ENCODE measurements at regions not wholly inside any gene's neighbourhood (a gene's known extent, or its start where the extent isn't known, plus 50 kb on each side); places are given as distances from the start of the nearest gene placed in this dataset.

DNA sequence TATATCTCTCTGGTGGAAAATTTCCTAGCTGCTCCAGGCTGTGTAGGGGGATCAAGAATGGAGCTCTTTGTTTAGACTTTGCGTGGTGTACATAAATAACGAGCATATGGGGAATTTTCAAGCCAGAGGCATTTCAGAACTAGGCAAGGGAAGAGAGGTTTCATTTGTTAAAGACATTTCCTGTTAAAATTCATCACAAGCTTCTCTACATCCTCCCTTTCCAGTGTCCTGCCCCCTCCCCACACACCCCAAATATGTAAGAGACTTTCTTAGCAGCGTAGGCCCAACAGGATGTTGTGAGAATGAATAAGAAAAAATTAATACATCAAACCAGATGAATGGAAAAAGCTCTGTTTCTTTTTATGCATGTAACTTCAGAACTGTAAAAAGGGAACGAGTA is 150.3 kb downstream of the GPBP1 start:
- no peak overlapping the region for H3K27ac ChIP-seq (replicated peaks)
- DNase-seq (ENCODE audit: low read depth in 1 of 2, low spot score in 1 of 2), result no peak
- H3K4me3 ChIP-seq (replicated peaks; ENCODE audit: insufficient read depth, low read length), result no peak overlapping the region
- TF ChIP-seq GABPA (IDR thresholded peaks at IDR 0.05; ENCODE audit: low read depth) (no peak), SPI1 (IDR thresholded peaks at IDR 0.05; ENCODE audit: borderline replicate concordance, low read depth) (no peak), POLR2AphosphoS5 (IDR thresholded peaks at IDR 0.05; ENCODE audit: low read depth) (no peak)
- no peaks in the 10 kb centered on the region for H3K27me3 ChIP-seq (ENCODE audit: insufficient read depth, poor library complexity, severe bottlenecking)

DNA sequence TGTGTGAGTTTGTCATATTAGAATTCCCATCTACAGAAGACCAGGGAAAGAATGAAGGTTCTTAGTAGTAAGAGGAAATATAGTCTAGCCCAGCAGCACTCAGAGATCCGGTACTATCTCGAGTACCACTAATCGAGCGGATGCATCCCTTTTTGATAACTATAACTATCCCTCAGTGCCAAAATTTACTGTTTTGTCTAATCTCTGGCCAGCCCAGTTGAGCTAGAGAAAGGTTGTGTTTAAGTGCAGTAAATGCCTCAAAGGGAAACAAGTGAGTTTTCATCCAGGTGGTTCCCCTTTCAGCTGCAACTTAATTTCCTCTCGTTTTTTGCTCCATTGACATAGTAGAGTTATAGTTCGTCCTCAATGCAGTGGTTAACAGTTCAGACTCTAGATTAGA is 146.7 kb downstream of the GPBP1 start:
- H3K4me3 ChIP-seq (replicated peaks; ENCODE audit: insufficient read depth, low read length), result no peak overlapping the region
- no peak for DNase-seq (ENCODE audit: low read depth in 1 of 2, low spot score in 1 of 2)
- H3K27me3 ChIP-seq (ENCODE audit: insufficient read depth, poor library complexity, severe bottlenecking), result no peaks in the 10 kb centered on the region
- H3K27ac ChIP-seq (replicated peaks), result no peak overlapping the region
- TF ChIP-seq SPI1 (IDR thresholded peaks at IDR 0.05; ENCODE audit: borderline replicate concordance, low read depth) (no peak), POLR2AphosphoS5 (IDR thresholded peaks at IDR 0.05; ENCODE audit: low read depth) (no peak), GABPA (IDR thresholded peaks at IDR 0.05; ENCODE audit: low read depth) (no peak)
- TF ChIP-seq, protein P1, sequence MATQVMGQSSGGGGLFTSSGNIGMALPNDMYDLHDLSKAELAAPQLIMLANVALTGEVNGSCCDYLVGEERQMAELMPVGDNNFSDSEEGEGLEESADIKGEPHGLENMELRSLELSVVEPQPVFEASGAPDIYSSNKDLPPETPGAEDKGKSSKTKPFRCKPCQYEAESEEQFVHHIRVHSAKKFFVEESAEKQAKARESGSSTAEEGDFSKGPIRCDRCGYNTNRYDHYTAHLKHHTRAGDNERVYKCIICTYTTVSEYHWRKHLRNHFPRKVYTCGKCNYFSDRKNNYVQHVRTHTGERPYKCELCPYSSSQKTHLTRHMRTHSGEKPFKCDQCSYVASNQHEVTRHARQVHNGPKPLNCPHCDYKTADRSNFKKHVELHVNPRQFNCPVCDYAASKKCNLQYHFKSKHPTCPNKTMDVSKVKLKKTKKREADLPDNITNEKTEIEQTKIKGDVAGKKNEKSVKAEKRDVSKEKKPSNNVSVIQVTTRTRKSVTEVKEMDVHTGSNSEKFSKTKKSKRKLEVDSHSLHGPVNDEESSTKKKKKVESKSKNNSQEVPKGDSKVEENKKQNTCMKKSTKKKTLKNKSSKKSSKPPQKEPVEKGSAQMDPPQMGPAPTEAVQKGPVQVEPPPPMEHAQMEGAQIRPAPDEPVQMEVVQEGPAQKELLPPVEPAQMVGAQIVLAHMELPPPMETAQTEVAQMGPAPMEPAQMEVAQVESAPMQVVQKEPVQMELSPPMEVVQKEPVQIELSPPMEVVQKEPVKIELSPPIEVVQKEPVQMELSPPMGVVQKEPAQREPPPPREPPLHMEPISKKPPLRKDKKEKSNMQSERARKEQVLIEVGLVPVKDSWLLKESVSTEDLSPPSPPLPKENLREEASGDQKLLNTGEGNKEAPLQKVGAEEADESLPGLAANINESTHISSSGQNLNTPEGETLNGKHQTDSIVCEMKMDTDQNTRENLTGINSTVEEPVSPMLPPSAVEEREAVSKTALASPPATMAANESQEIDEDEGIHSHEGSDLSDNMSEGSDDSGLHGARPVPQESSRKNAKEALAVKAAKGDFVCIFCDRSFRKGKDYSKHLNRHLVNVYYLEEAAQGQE (IDR thresholded peaks at IDR 0.05; ENCODE audit: insufficient replicate concordance, low read depth), result no peak
- TF ChIP-seq, protein P2, sequence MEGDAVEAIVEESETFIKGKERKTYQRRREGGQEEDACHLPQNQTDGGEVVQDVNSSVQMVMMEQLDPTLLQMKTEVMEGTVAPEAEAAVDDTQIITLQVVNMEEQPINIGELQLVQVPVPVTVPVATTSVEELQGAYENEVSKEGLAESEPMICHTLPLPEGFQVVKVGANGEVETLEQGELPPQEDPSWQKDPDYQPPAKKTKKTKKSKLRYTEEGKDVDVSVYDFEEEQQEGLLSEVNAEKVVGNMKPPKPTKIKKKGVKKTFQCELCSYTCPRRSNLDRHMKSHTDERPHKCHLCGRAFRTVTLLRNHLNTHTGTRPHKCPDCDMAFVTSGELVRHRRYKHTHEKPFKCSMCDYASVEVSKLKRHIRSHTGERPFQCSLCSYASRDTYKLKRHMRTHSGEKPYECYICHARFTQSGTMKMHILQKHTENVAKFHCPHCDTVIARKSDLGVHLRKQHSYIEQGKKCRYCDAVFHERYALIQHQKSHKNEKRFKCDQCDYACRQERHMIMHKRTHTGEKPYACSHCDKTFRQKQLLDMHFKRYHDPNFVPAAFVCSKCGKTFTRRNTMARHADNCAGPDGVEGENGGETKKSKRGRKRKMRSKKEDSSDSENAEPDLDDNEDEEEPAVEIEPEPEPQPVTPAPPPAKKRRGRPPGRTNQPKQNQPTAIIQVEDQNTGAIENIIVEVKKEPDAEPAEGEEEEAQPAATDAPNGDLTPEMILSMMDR (IDR thresholded peaks at IDR 0.05; ENCODE audit: insufficient read depth, low read length), result no peak

DNA sequence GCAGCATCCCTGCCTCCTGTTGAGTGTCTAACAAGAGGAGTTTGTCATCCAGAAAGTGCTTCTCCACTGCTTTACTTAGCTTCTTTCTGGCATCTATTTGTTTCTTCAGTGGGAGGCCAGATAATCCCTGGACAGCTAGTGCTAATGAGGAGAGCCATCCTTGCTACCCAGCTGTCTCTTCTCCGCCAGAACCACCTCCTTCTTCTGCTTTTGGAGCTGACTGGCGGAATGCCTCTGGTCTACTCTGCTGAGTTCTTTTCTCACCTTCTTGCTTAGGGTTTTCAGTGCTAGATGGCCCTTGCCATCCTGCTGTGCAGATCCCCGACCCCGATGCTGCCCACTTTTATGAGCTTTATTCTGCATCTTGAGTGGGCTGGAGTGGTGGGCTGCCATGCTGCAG is 145.8 kb downstream of the GPBP1 start:
- TF ChIP-seq, protein P1 (IDR thresholded peaks at IDR 0.05; ENCODE audit: insufficient replicate concordance, low read depth), result no peak
- TF ChIP-seq SPI1 (IDR thresholded peaks at IDR 0.05; ENCODE audit: borderline replicate concordance, low read depth) (no peak), POLR2AphosphoS5 (IDR thresholded peaks at IDR 0.05; ENCODE audit: low read depth) (no peak), GABPA (IDR thresholded peaks at IDR 0.05; ENCODE audit: low read depth) (no peak)
- TF ChIP-seq, protein P2 (IDR thresholded peaks at IDR 0.05; ENCODE audit: insufficient read depth, low read length), result no peak
- H3K27ac ChIP-seq (replicated peaks), result no peak overlapping the region
- no peak for DNase-seq (ENCODE audit: low read depth in 1 of 2, low spot score in 1 of 2)
- no peaks in the 10 kb centered on the region for H3K27me3 ChIP-seq (ENCODE audit: insufficient read depth, poor library complexity, severe bottlenecking)
- no peak overlapping the region for H3K4me3 ChIP-seq (replicated peaks; ENCODE audit: insufficient read depth, low read length)

DNA sequence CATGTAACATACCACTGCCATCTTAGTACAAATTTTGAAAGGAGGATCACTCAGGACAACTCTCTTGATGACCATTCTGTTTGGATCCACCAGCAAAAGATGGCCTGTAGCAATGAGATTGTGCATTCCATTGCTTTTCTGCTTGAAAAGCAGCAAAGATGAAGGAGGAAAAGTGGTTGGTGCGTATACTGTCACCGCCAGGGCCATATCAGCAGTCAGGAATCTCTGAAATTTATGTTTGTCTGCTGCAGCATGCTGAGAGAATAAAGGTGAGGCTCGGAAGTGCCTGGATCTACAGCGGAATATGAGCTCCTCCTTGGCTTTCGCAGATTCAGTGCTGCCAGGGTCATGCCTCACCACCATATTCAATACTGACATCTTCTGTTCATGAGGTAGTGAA is 144.4 kb downstream of the GPBP1 start:
- Histone ChIP-seq H3K27ac (replicated peaks) (no peak overlapping the region), H3K4me3 (replicated peaks; ENCODE audit: insufficient read depth, low read length) (no peak overlapping the region), H3K27me3 (ENCODE audit: insufficient read depth, poor library complexity, severe bottlenecking) (no peaks in the 10 kb centered on the region)
- no peak for DNase-seq (ENCODE audit: low read depth in 1 of 2, low spot score in 1 of 2)
- TF ChIP-seq SPI1 (IDR thresholded peaks at IDR 0.05; ENCODE audit: borderline replicate concordance, low read depth) (no peak), GABPA (IDR thresholded peaks at IDR 0.05; ENCODE audit: low read depth) (no peak)

DNA sequence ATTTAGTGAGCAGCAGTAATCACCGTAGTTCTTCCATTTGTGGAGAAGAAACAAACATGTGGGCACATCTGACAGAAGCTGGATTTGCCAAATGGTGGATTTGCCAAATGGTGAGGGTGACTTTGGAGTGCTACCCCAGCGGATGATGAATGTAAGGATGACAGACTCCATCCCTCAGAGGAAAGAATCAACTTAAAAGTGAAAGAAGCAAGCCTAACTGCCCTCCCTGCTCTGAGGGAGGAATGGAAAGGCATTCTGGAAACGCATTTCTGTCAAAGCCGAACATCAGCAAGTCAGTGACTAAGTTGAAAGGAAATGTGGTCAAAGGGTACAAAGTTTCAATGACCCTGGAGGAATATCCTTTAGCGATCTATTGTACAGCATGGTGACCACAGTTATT is 143.5 kb downstream of the GPBP1 start:
- Histone ChIP-seq H3K4me3 (replicated peaks; ENCODE audit: insufficient read depth, low read length) (no peak overlapping the region), H3K27ac (replicated peaks) (no peak overlapping the region), H3K27me3 (ENCODE audit: insufficient read depth, poor library complexity, severe bottlenecking) (no peaks in the 10 kb centered on the region)
- TF ChIP-seq, protein P2 (IDR thresholded peaks at IDR 0.05; ENCODE audit: insufficient read depth, low read length), result no peak
- no peak for TF ChIP-seq SPI1 (IDR thresholded peaks at IDR 0.05; ENCODE audit: borderline replicate concordance, low read depth)
- no peak for TF ChIP-seq GABPA (IDR thresholded peaks at IDR 0.05; ENCODE audit: low read depth)
- TF ChIP-seq, protein P1 (IDR thresholded peaks at IDR 0.05; ENCODE audit: insufficient replicate concordance, low read depth), result no peak
- TF ChIP-seq POLR2AphosphoS5 (IDR thresholded peaks at IDR 0.05; ENCODE audit: low read depth), result no peak
- DNase-seq (ENCODE audit: low read depth in 1 of 2, low spot score in 1 of 2), result no peak

Measured in HL-60 (cell line).